ENCODE measurements at regions not wholly inside any gene's neighbourhood (a gene's known extent, or its start where the extent isn't known, plus 50 kb on each side); places are given as distances from the start of the nearest gene placed in this dataset.
"Not testable (repeated sequence)": the region's sequence is repeated elsewhere in the genome, so short reads cannot be mapped to it uniquely, and the experiment has no call there.

- DNase-seq (ENCODE audit: insufficient read length, low spot score) = no peak
- no peak for FAIRE-seq
- TF ChIP-seq POLR2A (IDR thresholded peaks at IDR 0.05; ENCODE audit: low read depth, low read length) = no peak
These were observed 73.7 kb upstream of the WDR72 start for GRCh38 chr15:53833134-53833624.

- DNase-seq (ENCODE audit: insufficient read length, low spot score) (no peak), FAIRE-seq (no peak)
- TF ChIP-seq POLR2A (IDR thresholded peaks at IDR 0.05; ENCODE audit: low read depth, low read length) = no peak
These were observed 72.7 kb upstream of the WDR72 start for GRCh38 chr15:53831907-53832770.

- DNase-seq (ENCODE audit: insufficient read length, low spot score) = no peak
- TF ChIP-seq POLR2A (IDR thresholded peaks at IDR 0.05; ENCODE audit: low read depth, low read length) = no peak
- no peak for FAIRE-seq
These were observed 71.4 kb upstream of the WDR72 start for GRCh38 chr15:53830707-53831386.

GRCh38 chr15:53829923-53830459 lies 70.5 kb upstream of the WDR72 start:
- DNase-seq (ENCODE audit: insufficient read length, low spot score) = no peak
- no peak for TF ChIP-seq POLR2A (IDR thresholded peaks at IDR 0.05; ENCODE audit: low read depth, low read length)
- FAIRE-seq = no peak

- DNase-seq (ENCODE audit: insufficient read length, low spot score) = no peak
- no peak for FAIRE-seq
- no peak for TF ChIP-seq POLR2A (IDR thresholded peaks at IDR 0.05; ENCODE audit: low read depth, low read length)
These were observed 70.0 kb upstream of the WDR72 start for GRCh38 chr15:53829471-53829870.

GRCh38 chr15:53827355-53827754 lies 67.9 kb upstream of the WDR72 start:
- TF ChIP-seq POLR2A (IDR thresholded peaks at IDR 0.05; ENCODE audit: low read depth, low read length) = no peak
- FAIRE-seq (no peak), DNase-seq (ENCODE audit: insufficient read length, low spot score) (no peak)

GRCh38 chr15:53811530-53811929 lies 52.1 kb upstream of the WDR72 start:
- FAIRE-seq = no peak
- TF ChIP-seq POLR2A (IDR thresholded peaks at IDR 0.05; ENCODE audit: low read depth, low read length) = no peak
- DNase-seq (ENCODE audit: insufficient read length, low spot score) = no peak

- not testable (repeated sequence) for FAIRE-seq; DNase-seq (ENCODE audit: insufficient read length, low spot score)
These were observed 50.8 kb upstream of the WDR72 start for GRCh38 chr15:53810306-53810705.

Measured in H54 (cell line).